GM12878 (cell line): ENCODE measurements at regions not wholly inside any gene's neighbourhood (a gene's known extent, or its start where the extent isn't known, plus 50 kb on each side); places are given as distances from the start of the nearest gene placed in this dataset.

Experiments
- ATAC-seq: fragments of 200-7000 bp; cut with Tn5 transposase; 3 replicates; pipeline ENCODE4 v1.9.1; 2020; ENCODE audit warnings: mild to moderate bottlenecking, moderate library complexity
- BruUV-seq: library from RNA; stranded (reverse); fragments of 400-500 nt; replicated peaks from 2 replicates; lab custom pipeline; 2021; lab: Mats Ljungman, UMichigan
- CTCF ChIA-PET: fragments of 300-600 bp; sonication (Branson Sonifier 250); formaldehyde crosslinking; extraction: SDS; loops from one replicate; lab custom pipeline; 2021; ENCODE audit warnings: inconsistent platforms; lab: Yijun Ruan, JAX
- POLR2A ChIA-PET: fragments of 350-600 bp; formaldehyde crosslinking; extraction: SDS; loops from one replicate; lab custom pipeline; 2021; ENCODE audit warnings: inconsistent platforms; lab: Charles Lee
- RAD21 ChIA-PET: fragments of 300-600 bp; sonication (Branson Sonifier 250); formaldehyde crosslinking; loops from one replicate; lab custom pipeline; 2023; ENCODE audit warnings: antibody characterized with exemption; ENCODE audit not compliant: unreplicated experiment; lab: Charles Lee
- SMC1A ChIA-PET: fragments of 300-600 bp; sonication (Branson Sonifier 250); formaldehyde crosslinking; loops from one replicate; lab custom pipeline; 2023; ENCODE audit not compliant: unreplicated experiment, uncharacterized antibody; lab: Charles Lee
- DNase-seq: peaks from one replicate; pipeline ENCODE4 v3.0.0-alpha.2; 2011; ENCODE audit warnings: low read depth, low spot score
- FAIRE-seq: peaks from 3 replicates; lab custom pipeline; 2011; peaks lifted over from hg19 to GRCh38; lab: Jason Lieb, UNC
- H2AFZ ChIP-seq: 2 replicates; pipeline ENCODE4 v1.6.0; 2011; ENCODE audit warnings: low read depth, low read length, control low read depth; ENCODE audit not compliant: control insufficient read depth
- H3K27ac ChIP-seq: 2 replicates; pipeline ENCODE4 v1.5.1; 2011; ENCODE audit warnings: control low read depth; ENCODE audit not compliant: control insufficient read depth, insufficient read depth
- H3K27me3 ChIP-seq, 2 experiments: replicated peaks in 1 of 2; 2 replicates each; pipeline versions ENCODE4 v1.6.0 to v1.6.1; 2011; ENCODE audit warnings: low read length in 1 of 2; ENCODE audit not compliant: control insufficient read depth in 2 of 2, insufficient read depth in 2 of 2
- H3K36me3 ChIP-seq, 2 experiments: 2 replicates each; pipeline ENCODE4 v1.5.1; 2011; ENCODE audit warnings: low read length in 1 of 2; ENCODE audit not compliant: control insufficient read depth in 2 of 2, insufficient read depth in 2 of 2
- H3K4me1 ChIP-seq: 2 replicates; pipeline ENCODE4 v1.6.1; 2011; ENCODE audit warnings: mild to moderate bottlenecking, low read length, moderate library complexity, mixed read lengths; ENCODE audit not compliant: control insufficient read depth, insufficient read depth
- H3K4me2 ChIP-seq: 2 replicates; pipeline ENCODE4 v1.6.0; 2011; ENCODE audit warnings: control low read depth; ENCODE audit not compliant: control insufficient read depth, insufficient read depth
- H3K4me3 ChIP-seq: fragments of 200-600 bp; sonication (generic); 2 replicates; pipeline ENCODE4 v1.5.1; 2016
- H3K79me2 ChIP-seq: 2 replicates; pipeline ENCODE4 v1.6.0; 2011; ENCODE audit warnings: low read length; ENCODE audit not compliant: control insufficient read depth, insufficient read depth
- H3K9ac ChIP-seq: 2 replicates; pipeline ENCODE4 v1.8.0; 2011; ENCODE audit warnings: low read length, control low read depth, mixed read lengths; ENCODE audit not compliant: control insufficient read depth, insufficient read depth
- H3K9me3 ChIP-seq: replicated peaks from 3 replicates; pipeline ENCODE4 v1.5.1; 2011; ENCODE audit warnings: mild to moderate bottlenecking, low read length; ENCODE audit not compliant: control insufficient read depth, insufficient read depth
- H4K20me1 ChIP-seq: 2 replicates; pipeline ENCODE4 v1.6.0; 2011; ENCODE audit not compliant: control insufficient read depth, insufficient read depth
- BRCA1 ChIP-seq: IDR thresholded peaks from 2 replicates; pipeline ENCODE4 v1.6.1; 2011; ENCODE audit warnings: low read depth, low read length, improper control_type of control experiment
- CUX1 ChIP-seq: IDR thresholded peaks from 2 replicates; pipeline ENCODE4 v1.6.1; 2012; ENCODE audit warnings: improper control_type of control experiment, low read depth, low read length; ENCODE audit not compliant: insufficient replicate concordance
- HCFC1 ChIP-seq: fragments of 150-350 bp; IDR thresholded peaks from 2 replicates; pipeline ENCODE4 v1.6.1; 2014; ENCODE audit warnings: low read length
- IKZF1 ChIP-seq: fragments of 450-650 bp; conservative IDR thresholded peaks from 2 replicates; pipeline ENCODE4 v1.6.1; 2017; ENCODE audit warnings: antibody characterized with exemption, mild to moderate bottlenecking
- IKZF2 ChIP-seq, 2 experiments: fragments of 450-650 bp; IDR thresholded peaks; 2 replicates each; pipeline ENCODE4 v1.6.1; 2017; ENCODE audit warnings: mild to moderate bottlenecking in 2 of 2, moderate library complexity in 2 of 2
- LARP7 ChIP-seq: fragments of 450-650 bp; IDR thresholded peaks from 2 replicates; pipeline ENCODE4 v1.6.1; 2017; ENCODE audit warnings: mild to moderate bottlenecking
- MEF2B ChIP-seq: fragments of 450-650 bp; IDR thresholded peaks from 2 replicates; pipeline ENCODE4 v1.6.1; 2018; ENCODE audit warnings: mild to moderate bottlenecking, moderate library complexity; ENCODE audit not compliant: partially characterized antibody, poor library complexity, severe bottlenecking
- MTA2 ChIP-seq: fragments of 450-650 bp; IDR thresholded peaks from 2 replicates; pipeline ENCODE4 v1.6.1; 2016; ENCODE audit warnings: low read depth, mild to moderate bottlenecking, moderate library complexity
- PML ChIP-seq: IDR thresholded peaks from 2 replicates; pipeline ENCODE4 v1.6.1; 2012; ENCODE audit warnings: low read length, inconsistent platforms
- POU2F2 ChIP-seq: IDR thresholded peaks from 3 replicates; pipeline ENCODE4 v1.6.1; 2011; ENCODE audit warnings: low read depth, mild to moderate bottlenecking, low read length, borderline replicate concordance
- SMC3 ChIP-seq: IDR thresholded peaks from 2 replicates; pipeline ENCODE4 v1.6.1; 2011; ENCODE audit warnings: low read length, improper control_type of control experiment, borderline replicate concordance
- SP1 ChIP-seq: IDR thresholded peaks from one replicate; pipeline ENCODE4 v1.6.1; 2011; ENCODE audit warnings: low read depth, low read length
- STAT3 ChIP-seq: IDR thresholded peaks from 2 replicates; pipeline ENCODE4 v1.6.1; 2011; ENCODE audit warnings: low read depth, low read length, improper control_type of control experiment
- ZBED1 ChIP-seq: IDR thresholded peaks from 2 replicates; pipeline ENCODE4 v1.6.1; 2016; ENCODE audit warnings: borderline replicate concordance
- WGBS: methylation state at CpG from one replicate; pipeline ENCODE4 v1.1.6; 2016; ENCODE audit warnings: low lambda C conversion rate; ENCODE audit not compliant: insufficient replicate concordance, insufficient coverage; ENCODE audit errors: missing lambda C conversion rate; 5-methylcytosine and 5-hydroxymethylcytosine counted together
- in situ Hi-C: fragments of 300-500 bp; cut with MboI; formaldehyde crosslinking; loops from 9 replicates; pipeline ENCODE4 v1.14.3; 2018; ENCODE audit warnings: mixed read lengths
- intact Hi-C: fragments of 100-400 bp; cut with micrococcal nuclease; formaldehyde crosslinking; loops from one replicate; pipeline ENCODE4 v1.14.2; 2022; ENCODE audit not compliant: unreplicated experiment
- TF ChIP-seq, protein P1 (sequence below): fragments of 450-650 bp; IDR thresholded peaks from 2 replicates; pipeline ENCODE4 v1.6.1; 2017; ENCODE audit warnings: mild to moderate bottlenecking, low read depth, inconsistent platforms; ENCODE audit not compliant: poor library complexity, severe bottlenecking

DNA sequence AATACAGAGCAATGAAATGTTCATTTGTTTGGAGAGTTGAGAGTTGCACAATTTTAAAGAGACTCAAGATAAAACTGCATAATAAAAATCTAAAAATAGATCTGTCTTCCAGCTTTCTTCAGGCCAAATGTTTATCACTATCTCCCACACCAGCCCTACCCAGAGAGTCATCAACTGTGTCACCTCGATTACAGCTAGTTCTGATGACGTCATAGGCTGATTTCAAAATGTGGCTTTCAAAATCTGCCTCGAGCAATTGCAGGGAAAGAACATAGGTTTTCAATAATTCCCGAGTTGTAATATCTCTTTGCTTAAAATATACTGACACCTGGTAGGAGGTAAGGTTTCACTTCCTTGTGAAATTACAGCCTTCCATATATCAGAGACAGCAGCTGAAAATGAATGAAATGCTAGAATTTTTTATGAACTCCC is 677.6 kb upstream of the ID2 start:
- BruUV-seq, result no TSS peak
- H4K20me1 ChIP-seq, result no peaks in the 10 kb centered on the region
- SMC1A ChIA-PET, result interaction anchor here (0.5 to 2.9 kb wide), 26 partner anchors 8 to 473 kb away, joined by 3 to 12 read pairs (median 4); no protein-coding TSS in a partner anchor
- WGBS, result 0% methylated on average over 4 of the region's 4 CpGs
- peak; percentile 18 for FAIRE-seq
- H3K27me3 ChIP-seq, result no peaks in the 10 kb centered on the region
- no peaks in the 10 kb centered on the region for H3K79me2 ChIP-seq
- in situ Hi-C loops (loop anchor here (5.0 kb wide), 1 partner anchor 683 kb away; no protein-coding TSS in a partner anchor), intact Hi-C loops (loop anchor here (5.0 to 10.0 kb wide), 3 partner anchors 577 to 799 kb away; partner anchors contain the start of gene ID2)
- RAD21 ChIA-PET, result interaction anchor here (0.8 to 2.1 kb wide), 7 partner anchors 12 to 403 kb away, joined by 3 to 13 read pairs (median 4); no protein-coding TSS in a partner anchor
- POLR2A ChIA-PET, result interaction anchor here (1.4 kb wide), 1 partner anchor 516 kb away, joined by 3 read pairs; no protein-coding TSS in a partner anchor
- H2AFZ ChIP-seq, result no peak overlapping the region
- no peak overlapping the region for H3K9ac ChIP-seq
- no peak for DNase-seq
- CTCF ChIA-PET, result interaction anchor here (0.8 to 1.6 kb wide), 8 partner anchors 9 to 231 kb away, joined by 3 to 6 read pairs (median 3); no protein-coding TSS in a partner anchor
- ATAC-seq, result peak; percentile 46
- no peaks in the 10 kb centered on the region; the same call in 1 of the 3 replicates for H3K9me3 ChIP-seq
- no peak overlapping the region for H3K4me3 ChIP-seq
- no peaks in the 10 kb centered on the region for H3K36me3 ChIP-seq
- peak overlapping the region; percentile 41; the same call in 1 of the 2 replicates for H3K4me2 ChIP-seq
- H3K27ac ChIP-seq, result no peak overlapping the region
- H3K4me1 ChIP-seq, result peaks cover 4% of the 10 kb centered on the region; the same call in 1 of the 2 replicates
- peak; percentile 64 for TF ChIP-seq CUX1
- peak; percentile 88 for TF ChIP-seq IKZF1
- TF ChIP-seq BRCA1, result no peak
- TF ChIP-seq LARP7, result no peak
- peak; percentile 63 for TF ChIP-seq MEF2B
- TF ChIP-seq, protein P1, sequence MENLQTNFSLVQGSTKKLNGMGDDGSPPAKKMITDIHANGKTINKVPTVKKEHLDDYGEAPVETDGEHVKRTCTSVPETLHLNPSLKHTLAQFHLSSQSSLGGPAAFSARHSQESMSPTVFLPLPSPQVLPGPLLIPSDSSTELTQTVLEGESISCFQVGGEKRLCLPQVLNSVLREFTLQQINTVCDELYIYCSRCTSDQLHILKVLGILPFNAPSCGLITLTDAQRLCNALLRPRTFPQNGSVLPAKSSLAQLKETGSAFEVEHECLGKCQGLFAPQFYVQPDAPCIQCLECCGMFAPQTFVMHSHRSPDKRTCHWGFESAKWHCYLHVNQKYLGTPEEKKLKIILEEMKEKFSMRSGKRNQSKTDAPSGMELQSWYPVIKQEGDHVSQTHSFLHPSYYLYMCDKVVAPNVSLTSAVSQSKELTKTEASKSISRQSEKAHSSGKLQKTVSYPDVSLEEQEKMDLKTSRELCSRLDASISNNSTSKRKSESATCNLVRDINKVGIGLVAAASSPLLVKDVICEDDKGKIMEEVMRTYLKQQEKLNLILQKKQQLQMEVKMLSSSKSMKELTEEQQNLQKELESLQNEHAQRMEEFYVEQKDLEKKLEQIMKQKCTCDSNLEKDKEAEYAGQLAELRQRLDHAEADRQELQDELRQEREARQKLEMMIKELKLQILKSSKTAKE, result peak; percentile 38
- no peak for TF ChIP-seq SMC3
- no peak for TF ChIP-seq STAT3
- TF ChIP-seq ZBED1, result no peak
- TF ChIP-seq SP1, result no peak
- no peak for TF ChIP-seq HCFC1
- TF ChIP-seq PML, result no peak
- TF ChIP-seq POU2F2, result no peak
- TF ChIP-seq IKZF2 (IDR thresholded peaks at IDR 0.05), result peak; percentile 90 to 92
- TF ChIP-seq MTA2, result peak; percentile 74
